HEK293 (cell line): ENCODE measurements at regions not wholly inside any gene's neighbourhood (a gene's known extent, or its start where the extent isn't known, plus 50 kb on each side); places are given as distances from the start of the nearest gene placed in this dataset.

Source experiments
- CTCF ChIA-PET: fragments of 350-600 bp; formaldehyde crosslinking; extraction: SDS; loops from one replicate; lab custom pipeline; 2021; ENCODE audit warnings: antibody characterized with exemption; lab: Yijun Ruan, JAX
- POLR2A ChIA-PET: fragments of 300-600 bp; formaldehyde crosslinking; extraction: SDS; loops from one replicate; lab custom pipeline; 2020; ENCODE audit warnings: antibody characterized with exemption, inconsistent platforms; lab: Yijun Ruan, JAX
- H3K27ac ChIP-seq: fragments of 200-500 bp; sonication (Bioruptor generic); 2 replicates; pipeline ENCODE4 v1.5.1; 2014; ENCODE audit warnings: low read depth, low read length, control low read depth, inconsistent platforms; ENCODE audit errors: extremely low read depth
- H3K36me3 ChIP-seq, 2 experiments: fragments of 200-500 bp in 1 of 2; sonication (Bioruptor generic) in 1 of 2; 1 replicate in 1 of 2; 2 replicates in 1 of 2; pipeline ENCODE4 v1.5.1; 2014 to 2017; ENCODE audit warnings: inconsistent platforms in 2 of 2, low read length in 2 of 2; ENCODE audit not compliant: control insufficient read depth in 2 of 2, insufficient read depth in 1 of 2
- H3K4me1 ChIP-seq: fragments of 200-500 bp; sonication (Bioruptor generic); 2 replicates; pipeline ENCODE4 v1.5.1; 2014; ENCODE audit warnings: mild to moderate bottlenecking, low read length, inconsistent platforms; ENCODE audit not compliant: control insufficient read depth, insufficient read depth
- H3K4me3 ChIP-seq: 2 replicates; pipeline ENCODE4 v1.5.1; 2011; ENCODE audit warnings: low read depth, mild to moderate bottlenecking, control low read depth, low read length, moderate library complexity
- H3K9me3 ChIP-seq: fragments of 200-500 bp; sonication (Bioruptor generic); 2 replicates; pipeline ENCODE4 v1.5.1; 2014; ENCODE audit warnings: low read depth, low read length, inconsistent platforms; ENCODE audit not compliant: control insufficient read depth, insufficient read depth
- EGR2 ChIP-seq: fragments of 450-650 bp; formaldehyde crosslinking; IDR thresholded peaks from 2 replicates; pipeline ENCODE4 v1.5.1; 2016; ENCODE audit warnings: low read depth, missing biosample characterization, missing genetic modification characterization
- MYNN ChIP-seq: fragments of 450-650 bp; formaldehyde crosslinking; IDR thresholded peaks from 2 replicates; pipeline ENCODE4 v1.5.1; 2016; ENCODE audit warnings: missing biosample characterization, missing genetic modification characterization, borderline replicate concordance
- RBAK ChIP-seq: fragments of 450-650 bp; formaldehyde crosslinking; IDR thresholded peaks from 2 replicates; pipeline ENCODE4 v1.5.1; 2016; ENCODE audit warnings: missing biosample characterization, missing genetic modification characterization
- ZBTB7A ChIP-seq: fragments of 450-650 bp; formaldehyde crosslinking; IDR thresholded peaks from 2 replicates; pipeline ENCODE4 v1.5.1; 2016; ENCODE audit warnings: low read depth, missing biosample characterization, missing genetic modification characterization
- ZNF157 ChIP-seq: fragments of 450-650 bp; formaldehyde crosslinking; IDR thresholded peaks from 2 replicates; pipeline ENCODE4 v1.5.1; 2016; ENCODE audit warnings: missing biosample characterization, missing genetic modification characterization
- ZNF239 ChIP-seq: fragments of 450-650 bp; formaldehyde crosslinking; IDR thresholded peaks from 2 replicates; pipeline ENCODE4 v1.5.1; 2016; ENCODE audit warnings: missing biosample characterization, missing genetic modification characterization
- ZNF24 ChIP-seq: fragments of 450-650 bp; formaldehyde crosslinking; IDR thresholded peaks from 2 replicates; pipeline ENCODE4 v1.5.1; 2016; ENCODE audit warnings: missing biosample characterization, missing genetic modification characterization
- ZNF350 ChIP-seq: fragments of 450-650 bp; formaldehyde crosslinking; IDR thresholded peaks from 2 replicates; pipeline ENCODE4 v1.5.0; 2017; ENCODE audit warnings: missing biosample characterization, mild to moderate bottlenecking, missing genetic modification characterization
- ZNF555 ChIP-seq: fragments of 450-650 bp; formaldehyde crosslinking; conservative IDR thresholded peaks from 2 replicates; pipeline ENCODE4 v1.5.1; 2017; ENCODE audit warnings: missing biosample characterization, mild to moderate bottlenecking, missing genetic modification characterization, inconsistent platforms
- ZNF558 ChIP-seq: fragments of 450-650 bp; formaldehyde crosslinking; IDR thresholded peaks from 2 replicates; pipeline ENCODE4 v1.5.1; 2016; ENCODE audit warnings: missing biosample characterization, missing genetic modification characterization
- ZNF837 ChIP-seq: fragments of 450-650 bp; formaldehyde crosslinking; IDR thresholded peaks from 2 replicates; pipeline ENCODE4 v1.5.1; 2016; ENCODE audit warnings: missing biosample characterization, missing genetic modification characterization
- TF ChIP-seq, protein P1 (sequence below): fragments of 450-650 bp; formaldehyde crosslinking; optimal IDR thresholded peaks from 2 replicates; pipeline ENCODE3; 2016; ENCODE audit warnings: missing biosample characterization, mild to moderate bottlenecking, missing genetic modification characterization
- TF ChIP-seq, protein P2 (sequence below): fragments of 450-650 bp; formaldehyde crosslinking; IDR thresholded peaks from 2 replicates; pipeline ENCODE4 v1.5.1; 2017; ENCODE audit warnings: missing biosample characterization, missing genetic modification characterization
- TF ChIP-seq, protein P3 (sequence below): fragments of 450-650 bp; formaldehyde crosslinking; IDR thresholded peaks from 2 replicates; pipeline ENCODE4 v1.5.1; 2016; ENCODE audit warnings: missing biosample characterization, missing genetic modification characterization

- TF ChIP-seq, protein P1, sequence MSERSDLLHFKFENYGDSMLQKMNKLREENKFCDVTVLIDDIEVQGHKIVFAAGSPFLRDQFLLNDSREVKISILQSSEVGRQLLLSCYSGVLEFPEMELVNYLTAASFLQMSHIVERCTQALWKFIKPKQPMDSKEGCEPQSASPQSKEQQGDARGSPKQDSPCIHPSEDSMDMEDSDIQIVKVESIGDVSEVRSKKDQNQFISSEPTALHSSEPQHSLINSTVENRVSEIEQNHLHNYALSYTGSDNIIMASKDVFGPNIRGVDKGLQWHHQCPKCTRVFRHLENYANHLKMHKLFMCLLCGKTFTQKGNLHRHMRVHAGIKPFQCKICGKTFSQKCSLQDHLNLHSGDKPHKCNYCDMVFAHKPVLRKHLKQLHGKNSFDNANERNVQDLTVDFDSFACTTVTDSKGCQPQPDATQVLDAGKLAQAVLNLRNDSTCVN, result no peak
Observed at GRCh38 chr2:211068108-211068780, 511.8 kb downstream of the CPS1 start (continued).

GRCh38 chr2:211070547-211070946 is 514.1 kb downstream of the CPS1 start:
- TF ChIP-seq ZNF24 (no peak), ZNF350 (tag by site-specific recombination) (no peak), ZBTB7A (tag by site-specific recombination) (no peak), ZNF157 (tag by site-specific recombination) (no peak), RBAK (tag by site-specific recombination) (no peak)
- Histone ChIP-seq H3K27ac (no peak overlapping the region), H3K4me3 (no peak overlapping the region), H3K4me1 (no peaks in the 10 kb centered on the region), H3K9me3 (no peaks in the 10 kb centered on the region), H3K36me3 (no peaks in the 10 kb centered on the region)
- POLR2A ChIA-PET, result no interaction called here
- CTCF ChIA-PET, result interaction anchor here (1.4 kb wide), 1 partner anchor 15 kb away, joined by 3 read pairs; no protein-coding TSS in a partner anchor

- Histone ChIP-seq H3K4me1 (no peaks in the 10 kb centered on the region), H3K27ac (no peak overlapping the region), H3K9me3 (no peaks in the 10 kb centered on the region), H3K36me3 (no peaks in the 10 kb centered on the region), H3K4me3 (no peak overlapping the region)
- TF ChIP-seq ZNF239 (tag by site-specific recombination) (no peak), MYNN (tag by site-specific recombination) (no peak), EGR2 (tag by site-specific recombination) (no peak), ZNF558 (no peak), ZNF555 (tag by site-specific recombination) (no peak), ZNF837 (no peak)
- TF ChIP-seq, protein P2, sequence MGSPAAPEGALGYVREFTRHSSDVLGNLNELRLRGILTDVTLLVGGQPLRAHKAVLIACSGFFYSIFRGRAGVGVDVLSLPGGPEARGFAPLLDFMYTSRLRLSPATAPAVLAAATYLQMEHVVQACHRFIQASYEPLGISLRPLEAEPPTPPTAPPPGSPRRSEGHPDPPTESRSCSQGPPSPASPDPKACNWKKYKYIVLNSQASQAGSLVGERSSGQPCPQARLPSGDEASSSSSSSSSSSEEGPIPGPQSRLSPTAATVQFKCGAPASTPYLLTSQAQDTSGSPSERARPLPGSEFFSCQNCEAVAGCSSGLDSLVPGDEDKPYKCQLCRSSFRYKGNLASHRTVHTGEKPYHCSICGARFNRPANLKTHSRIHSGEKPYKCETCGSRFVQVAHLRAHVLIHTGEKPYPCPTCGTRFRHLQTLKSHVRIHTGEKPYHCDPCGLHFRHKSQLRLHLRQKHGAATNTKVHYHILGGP, result no peak
- TF ChIP-seq, protein P3, sequence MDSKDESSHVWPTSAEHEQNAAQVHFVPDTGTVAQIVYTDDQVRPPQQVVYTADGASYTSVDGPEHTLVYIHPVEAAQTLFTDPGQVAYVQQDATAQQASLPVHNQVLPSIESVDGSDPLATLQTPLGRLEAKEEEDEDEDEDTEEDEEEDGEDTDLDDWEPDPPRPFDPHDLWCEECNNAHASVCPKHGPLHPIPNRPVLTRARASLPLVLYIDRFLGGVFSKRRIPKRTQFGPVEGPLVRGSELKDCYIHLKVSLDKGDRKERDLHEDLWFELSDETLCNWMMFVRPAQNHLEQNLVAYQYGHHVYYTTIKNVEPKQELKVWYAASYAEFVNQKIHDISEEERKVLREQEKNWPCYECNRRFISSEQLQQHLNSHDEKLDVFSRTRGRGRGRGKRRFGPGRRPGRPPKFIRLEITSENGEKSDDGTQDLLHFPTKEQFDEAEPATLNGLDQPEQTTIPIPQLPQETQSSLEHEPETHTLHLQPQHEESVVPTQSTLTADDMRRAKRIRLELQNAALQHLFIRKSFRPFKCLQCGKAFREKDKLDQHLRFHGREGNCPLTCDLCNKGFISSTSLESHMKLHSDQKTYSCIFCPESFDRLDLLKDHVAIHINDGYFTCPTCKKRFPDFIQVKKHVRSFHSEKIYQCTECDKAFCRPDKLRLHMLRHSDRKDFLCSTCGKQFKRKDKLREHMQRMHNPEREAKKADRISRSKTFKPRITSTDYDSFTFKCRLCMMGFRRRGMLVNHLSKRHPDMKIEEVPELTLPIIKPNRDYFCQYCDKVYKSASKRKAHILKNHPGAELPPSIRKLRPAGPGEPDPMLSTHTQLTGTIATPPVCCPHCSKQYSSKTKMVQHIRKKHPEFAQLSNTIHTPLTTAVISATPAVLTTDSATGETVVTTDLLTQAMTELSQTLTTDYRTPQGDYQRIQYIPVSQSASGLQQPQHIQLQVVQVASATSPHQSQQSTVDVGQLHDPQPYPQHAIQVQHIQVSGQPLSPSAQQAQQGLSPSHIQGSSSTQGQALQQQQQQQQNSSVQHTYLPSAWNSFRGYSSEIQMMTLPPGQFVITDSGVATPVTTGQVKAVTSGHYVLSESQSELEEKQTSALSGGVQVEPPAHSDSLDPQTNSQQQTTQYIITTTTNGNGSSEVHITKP, result no peak
- CTCF ChIA-PET, result interaction anchor here (1.1 kb wide), 1 partner anchor 12 kb away, joined by 3 read pairs; no protein-coding TSS in a partner anchor
- POLR2A ChIA-PET, result no interaction called here
Observed at GRCh38 chr2:211077216-211077767, 520.9 kb downstream of the CPS1 start.
